GM18508 (cell line): ENCODE measurements at regions not wholly inside any gene's neighbourhood (a gene's known extent, or its start where the extent isn't known, plus 50 kb on each side); places are given as distances from the start of the nearest gene placed in this dataset.
"Not testable (repeated sequence)": the region's sequence is repeated elsewhere in the genome, so short reads cannot be mapped to it uniquely, and the experiment has no call there.

Source experiments
- ATAC-seq: cut with Tn5 transposase; IDR thresholded peaks from one replicate; pipeline ENCODE4 v1.9.1; 2021; ENCODE audit warnings: moderate number of reproducible peaks; ENCODE audit not compliant: insufficient read depth, unreplicated experiment

- not testable (repeated sequence) for ATAC-seq
These were observed 51.5 kb upstream of the CDC42EP3 start for GRCh38 chr2:37722971-37723370.

- ATAC-seq: no peak
These were observed 58.8 kb upstream of the CDC42EP3 start for GRCh38 chr2:37730037-37730818.

- ATAC-seq: not testable (repeated sequence)
These were observed 61.0 kb upstream of the CDC42EP3 start for GRCh38 chr2:37732412-37732811.

GRCh38 chr2:37733251-37733650, 61.8 kb upstream of the CDC42EP3 start:
- ATAC-seq: no peak

DNA sequence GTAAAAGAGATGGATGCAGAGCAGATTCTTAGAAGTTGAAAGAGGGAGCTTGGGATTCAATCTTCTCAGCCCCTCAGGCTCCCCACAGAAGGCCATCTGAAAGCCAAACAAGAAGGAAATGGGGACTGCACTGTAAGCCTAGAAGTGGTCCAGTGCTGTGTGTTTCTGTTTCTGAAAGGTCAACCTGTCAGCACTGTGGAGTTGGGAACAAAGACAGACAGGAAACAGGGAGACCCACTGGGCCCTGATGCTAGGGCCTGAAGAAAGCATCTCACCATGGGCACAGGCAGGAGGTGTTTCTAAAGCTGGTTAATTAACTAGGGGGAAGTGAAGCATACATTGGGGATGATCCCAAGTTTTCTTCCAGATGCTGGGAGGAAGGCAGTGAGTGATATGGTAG, 62.5 kb upstream of the CDC42EP3 start:
- not testable (repeated sequence) for ATAC-seq

DNA sequence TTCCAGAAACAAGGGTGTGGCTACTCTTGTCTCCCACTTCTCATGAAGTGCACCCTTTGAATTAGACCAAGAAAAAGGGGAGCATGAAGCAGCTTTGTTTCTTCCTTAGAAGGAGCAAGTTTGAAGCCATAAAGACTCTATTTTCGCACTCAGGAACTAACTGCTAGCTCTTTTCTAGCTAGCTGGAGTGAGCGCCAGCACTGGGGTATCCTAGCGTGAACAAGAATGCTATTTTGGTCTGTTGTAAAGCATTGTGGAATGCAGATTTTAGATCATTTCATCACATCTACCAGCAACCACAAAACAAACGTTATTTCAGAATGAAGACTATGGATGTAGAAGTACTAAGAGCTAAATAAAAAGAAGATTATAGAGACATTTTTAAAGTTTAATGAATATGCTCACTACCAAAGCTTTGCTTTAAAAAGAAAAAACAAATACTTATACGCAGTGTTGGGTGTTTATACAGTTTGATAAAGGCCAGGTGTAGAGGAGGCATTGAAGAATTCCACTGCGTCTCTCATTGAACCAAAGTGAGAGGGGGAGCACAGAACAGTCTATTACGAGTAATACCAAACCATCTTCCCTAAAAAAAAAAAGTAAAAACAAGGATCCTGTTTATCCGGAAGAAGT, 63.6 kb upstream of the CDC42EP3 start:
- ATAC-seq: not testable (repeated sequence)

- not testable (repeated sequence) for ATAC-seq
These were observed 64.1 kb upstream of the CDC42EP3 start for GRCh38 chr2:37735524-37735910.

DNA sequence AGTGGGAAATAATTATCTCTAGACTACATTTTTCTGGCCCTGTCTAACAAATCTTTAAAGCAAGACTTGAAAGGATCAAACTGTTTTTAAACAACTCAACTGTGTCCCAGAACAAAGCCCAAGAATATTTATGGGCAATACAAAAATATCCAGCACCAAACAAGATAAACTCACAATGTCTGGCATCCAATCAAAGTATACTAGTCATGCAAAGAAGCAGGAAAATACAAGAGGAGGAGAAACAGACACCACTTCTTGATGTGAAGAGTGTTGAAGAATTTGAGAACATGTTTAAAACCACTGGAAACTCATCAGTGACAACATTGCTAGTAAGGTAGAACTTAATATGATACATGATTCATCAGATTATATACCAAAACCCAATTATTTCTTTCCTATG, 66.1 kb upstream of the CDC42EP3 start:
- ATAC-seq: no peak

- ATAC-seq: no peak
These were observed 66.9 kb upstream of the CDC42EP3 start for GRCh38 chr2:37738266-37738885.

GRCh38 chr2:37739153-37739552, 67.7 kb upstream of the CDC42EP3 start:
- ATAC-seq: no peak

GRCh38 chr2:37740164-37740739, 68.8 kb upstream of the CDC42EP3 start:
- ATAC-seq: no peak

GRCh38 chr2:37742286-37742685, 70.8 kb upstream of the CDC42EP3 start:
- ATAC-seq: no peak

- ATAC-seq: no peak
These were observed 72.6 kb upstream of the CDC42EP3 start for GRCh38 chr2:37744010-37744409.

GRCh38 chr2:37744961-37745360, 73.5 kb upstream of the CDC42EP3 start:
- ATAC-seq: not testable (repeated sequence)

GRCh38 chr2:37746011-37746410, 74.6 kb upstream of the CDC42EP3 start:
- ATAC-seq: not testable (repeated sequence)

- ATAC-seq: no peak
These were observed 75.4 kb upstream of the CDC42EP3 start for GRCh38 chr2:37746883-37747282.

GRCh38 chr2:37748541-37748940, 77.1 kb upstream of the CDC42EP3 start:
- ATAC-seq: no peak

DNA sequence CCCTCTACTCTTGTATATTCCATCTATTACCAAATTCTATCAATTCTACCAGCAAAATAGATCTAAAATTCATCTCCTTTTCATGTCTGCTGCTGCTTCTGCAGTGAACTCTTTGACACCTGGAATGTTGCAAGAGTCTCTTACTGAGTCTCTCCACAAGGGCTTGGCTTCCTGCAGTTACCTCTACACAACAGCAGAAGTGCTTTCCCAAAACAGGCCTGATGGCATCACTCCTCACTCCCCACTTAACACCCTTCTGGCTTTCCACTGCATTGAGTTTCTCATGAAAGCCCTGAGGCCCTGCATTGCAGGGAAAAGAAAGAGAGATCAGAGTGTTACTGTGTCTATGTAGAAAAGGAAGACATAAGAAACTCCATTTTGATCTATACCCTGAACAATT, 78.8 kb upstream of the CDC42EP3 start:
- not testable (repeated sequence) for ATAC-seq

GRCh38 chr2:37752766-37753165, 81.3 kb upstream of the CDC42EP3 start:
- ATAC-seq: no peak

DNA sequence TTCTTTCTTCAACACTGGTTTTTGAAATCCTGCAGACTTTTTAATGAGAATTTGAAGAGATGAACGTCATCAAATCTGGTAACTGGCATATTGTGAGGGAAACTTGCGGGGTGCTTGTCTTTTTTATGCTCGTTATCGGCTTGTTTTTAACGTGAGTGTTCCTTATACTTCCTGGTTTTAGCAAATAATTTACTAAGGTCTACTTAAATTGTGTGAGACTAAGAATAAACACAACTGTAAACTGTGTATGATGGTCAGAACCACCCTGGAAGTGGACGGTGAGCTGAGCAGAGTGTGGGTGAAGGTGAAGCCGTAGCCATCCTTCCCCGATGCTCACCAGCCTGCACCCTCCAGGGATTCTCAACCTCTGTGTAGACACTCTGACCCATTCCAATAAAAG, 82.3 kb upstream of the CDC42EP3 start:
- no peak for ATAC-seq

DNA sequence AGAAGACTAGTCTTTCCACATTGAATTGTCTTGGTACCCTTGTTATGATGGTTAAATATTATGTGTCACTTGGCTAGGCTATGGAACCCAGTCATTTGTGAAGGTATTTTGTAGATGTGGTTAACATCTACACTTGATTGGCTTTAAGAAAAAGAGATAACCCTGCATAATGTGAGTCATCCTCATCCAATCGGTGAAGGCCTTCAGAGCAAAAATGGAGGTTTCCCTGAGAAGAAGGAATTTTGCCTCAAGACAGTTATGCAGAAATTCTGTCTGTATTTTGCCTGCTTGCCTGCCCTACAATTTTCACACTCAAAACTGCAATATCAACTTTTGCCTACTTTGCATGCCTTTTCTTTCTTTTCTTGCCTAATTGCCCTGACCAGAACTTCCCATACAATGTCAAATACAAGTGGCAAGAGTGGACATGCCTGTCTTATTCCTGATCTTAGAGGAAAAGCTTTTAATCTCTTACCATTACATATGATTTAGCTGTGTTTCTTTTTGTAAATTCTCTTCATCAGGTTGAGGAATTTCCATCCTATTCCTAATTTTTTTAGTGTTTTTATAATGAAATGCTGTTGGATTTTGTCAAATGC, 84.6 kb upstream of the CDC42EP3 start:
- not testable (repeated sequence) for ATAC-seq
